Adrenal gland (tissue), 9 donors: ENCODE measurements at regions not wholly inside any gene's neighbourhood (a gene's known extent, or its start where the extent isn't known, plus 50 kb on each side); places are given as distances from the start of the nearest gene placed in this dataset.

ENCODE experiments used
- DNase-seq, 7 donors: peaks; one replicate each; pipeline ENCODE4 v3.0.0-alpha.2; 2019 to 2020
- H3K27ac ChIP-seq, 5 donors: fragments of 200-600 bp; sonication (generic) in 4 of 5; 1 replicate in 3 of 5; 2 replicates in 2 of 5; pipeline versions ENCODE4 v1.5.1 to v1.8.0; 2016 to 2020; ENCODE audit warnings: mild to moderate bottlenecking in 1 of 5
- H3K27me3 ChIP-seq: fragments of 200-600 bp; 2 replicates; pipeline ENCODE4 v1.8.0; 2021
- H3K36me3 ChIP-seq, 2 donors: fragments of 200-600 bp; replicated peaks in 1 of 2; 1 replicate in 1 of 2; 2 replicates in 1 of 2; pipeline versions ENCODE4 v1.5.1 to v1.8.0; 2018 to 2022
- H3K4me1 ChIP-seq, 2 donors: fragments of 200-600 bp; replicated peaks in 1 of 2; 1 replicate in 1 of 2; 2 replicates in 1 of 2; pipeline versions ENCODE4 v1.5.1 to v1.8.0; 2018 to 2021
- H3K4me3 ChIP-seq, 4 donors: fragments of 200-600 bp; sonication (generic) in 3 of 4; one replicate each; pipeline ENCODE4 v1.5.1; 2016 to 2018
- H3K9me3 ChIP-seq, 3 donors: fragments of 200-600 bp; sonication (generic) in 1 of 3; replicated peaks in 1 of 3; 1 replicate in 2 of 3; 2 replicates in 1 of 3; pipeline versions ENCODE4 v1.5.1 to v1.8.0; 2016 to 2021
- POLR2A ChIP-seq, 2 donors: fragments of 450-650 bp; IDR thresholded peaks; one replicate each; pipeline ENCODE4 v1.6.1; 2017; ENCODE audit warnings: antibody characterized with exemption in 2 of 2, mild to moderate bottlenecking in 2 of 2, moderate library complexity in 1 of 2
- WGBS, 4 donors: extraction: QIAGEN DNeasy Blood & Tissue Kit in 2 of 4; methylation state at CpG; one replicate each; pipeline versions ENCODE4 v1.1.5 to v1.1.7; 2013 to 2017; 5-methylcytosine and 5-hydroxymethylcytosine counted together
- intact Hi-C, 2 donors: fragments of 100-400 bp; cut with DNase I; formaldehyde crosslinking; loops; one replicate each; pipeline versions ENCODE4 v1.14.1 to v1.15.0; 2022 to 2023
- TF ChIP-seq, protein P1 (sequence below), 6 experiments: fragments of 450-650 bp in 4 of 6; fragments of 200-600 bp in 2 of 6; sonication (generic) in 1 of 6; IDR thresholded peaks; 1 replicate in 5 of 6; 2 replicates in 1 of 6; pipeline versions ENCODE4 v1.5.1 to v1.8.0; 2016 to 2021; ENCODE audit warnings: antibody characterized with exemption in 6 of 6, mild to moderate bottlenecking in 2 of 6, moderate library complexity in 1 of 6
- donor health status: healthy with polysubstance abuse.
- donor health status: Bipolar disorder and iron deficiency.
- donor health status: DM: yes; HTN: yes; CAD: no.
- donor health status: DM: no; HTN: no; CAD: no.
- donor health status: DM: no; HTN: no; CAD: no.

GRCh38 chr15:62421289-62421688 is 256.2 kb upstream of the C2CD4B start:
- no peak overlapping the region for H3K27ac ChIP-seq
- no peaks in the 10 kb centered on the region for H3K27me3 ChIP-seq
- WGBS, 4 donors, result 95 to 99% (median 96%) methylated on average over 3 of the region's 3 CpGs

GRCh38 chr15:62426387-62426956 is 261.4 kb upstream of the C2CD4B start:
- H3K9me3 ChIP-seq, result no peaks in the 10 kb centered on the region
- DNase-seq, result no peak
- intact Hi-C loops, result no loop called here
- TF ChIP-seq, protein P1, sequence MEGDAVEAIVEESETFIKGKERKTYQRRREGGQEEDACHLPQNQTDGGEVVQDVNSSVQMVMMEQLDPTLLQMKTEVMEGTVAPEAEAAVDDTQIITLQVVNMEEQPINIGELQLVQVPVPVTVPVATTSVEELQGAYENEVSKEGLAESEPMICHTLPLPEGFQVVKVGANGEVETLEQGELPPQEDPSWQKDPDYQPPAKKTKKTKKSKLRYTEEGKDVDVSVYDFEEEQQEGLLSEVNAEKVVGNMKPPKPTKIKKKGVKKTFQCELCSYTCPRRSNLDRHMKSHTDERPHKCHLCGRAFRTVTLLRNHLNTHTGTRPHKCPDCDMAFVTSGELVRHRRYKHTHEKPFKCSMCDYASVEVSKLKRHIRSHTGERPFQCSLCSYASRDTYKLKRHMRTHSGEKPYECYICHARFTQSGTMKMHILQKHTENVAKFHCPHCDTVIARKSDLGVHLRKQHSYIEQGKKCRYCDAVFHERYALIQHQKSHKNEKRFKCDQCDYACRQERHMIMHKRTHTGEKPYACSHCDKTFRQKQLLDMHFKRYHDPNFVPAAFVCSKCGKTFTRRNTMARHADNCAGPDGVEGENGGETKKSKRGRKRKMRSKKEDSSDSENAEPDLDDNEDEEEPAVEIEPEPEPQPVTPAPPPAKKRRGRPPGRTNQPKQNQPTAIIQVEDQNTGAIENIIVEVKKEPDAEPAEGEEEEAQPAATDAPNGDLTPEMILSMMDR (IDR thresholded peaks at IDR 0.05), result no peak
- TF ChIP-seq POLR2A (IDR thresholded peaks at IDR 0.05), result no peak
- no peak overlapping the region for H3K4me3 ChIP-seq
- no peak overlapping the region for H3K27ac ChIP-seq
- WGBS, 4 donors, result 76 to 92% (median 86%) methylated on average over 2 to 4 of the region's 4 CpGs
- no peaks in the 10 kb centered on the region for H3K27me3 ChIP-seq
- H3K4me1 ChIP-seq, result no peaks in the 10 kb centered on the region
- no peaks in the 10 kb centered on the region for H3K36me3 ChIP-seq

More at GRCh38 chr15:62421289-62421688, 256.2 kb upstream of the C2CD4B start:
- Histone ChIP-seq H3K4me3 (no peak overlapping the region), H3K4me1 (peaks cover 0 to 4% of the 10 kb centered on the region in 2 donors), H3K9me3 (no peaks in the 10 kb centered on the region), H3K36me3 (no peaks in the 10 kb centered on the region)
- intact Hi-C loops, result no loop called here
- TF ChIP-seq, protein P1 (IDR thresholded peaks at IDR 0.05), result no peak
- no peak for TF ChIP-seq POLR2A (IDR thresholded peaks at IDR 0.05)
- no peak for DNase-seq

GRCh38 chr15:62428259-62428658 is 263.2 kb upstream of the C2CD4B start:
- Histone ChIP-seq H3K4me3 (no peak overlapping the region), H3K27me3 (no peaks in the 10 kb centered on the region), H3K4me1 (no peaks in the 10 kb centered on the region), H3K9me3 (no peaks in the 10 kb centered on the region), H3K27ac (no peak overlapping the region), H3K36me3 (no peaks in the 10 kb centered on the region)
- DNase-seq, result no peak
- TF ChIP-seq POLR2A (IDR thresholded peaks at IDR 0.05), result no peak
- TF ChIP-seq, protein P1 (IDR thresholded peaks at IDR 0.05), result no peak
- intact Hi-C loops, result no loop called here
- WGBS, 4 donors, result 93 to 96% (median 94%) methylated on average over 8 of the region's 8 CpGs

DNA sequence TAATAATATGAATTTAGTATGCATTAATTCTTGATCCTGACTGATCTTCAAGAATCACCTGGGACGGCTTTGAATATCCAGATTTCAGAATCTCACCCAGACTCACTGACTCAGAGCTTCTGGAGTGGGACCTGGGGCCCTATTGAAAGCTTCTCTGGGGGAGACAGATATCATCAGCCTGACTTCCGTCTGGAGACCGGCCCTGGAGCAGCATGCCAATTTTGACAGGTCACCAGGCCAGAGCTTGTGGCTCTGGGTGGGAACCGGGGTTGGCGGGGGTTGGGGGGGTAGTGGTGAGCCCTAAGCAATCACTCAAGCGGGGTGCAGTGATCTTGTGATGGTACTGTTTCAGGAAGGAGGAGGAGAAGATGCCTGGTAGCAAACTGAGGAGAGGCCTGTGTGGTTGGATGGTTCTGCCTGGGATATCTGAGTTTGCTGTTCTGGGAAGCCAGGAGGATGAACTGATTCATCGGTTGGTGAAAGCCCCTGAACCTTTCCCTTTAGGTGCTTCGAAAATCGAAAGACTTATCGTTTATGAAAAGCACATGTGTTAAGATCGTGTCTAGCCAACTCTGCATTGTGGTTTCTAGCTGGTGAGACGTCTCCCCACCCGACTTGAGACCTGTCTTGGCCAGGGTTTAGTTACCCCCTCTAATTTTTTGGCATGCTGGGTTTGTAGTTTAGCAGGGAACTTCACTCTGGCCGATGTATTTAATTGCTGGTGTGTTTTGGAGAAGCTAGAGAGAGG is 263.9 kb upstream of the C2CD4B start:
- Histone ChIP-seq H3K9me3 (no peaks in the 10 kb centered on the region), H3K4me3 (no peak overlapping the region), H3K27ac (no peak overlapping the region), H3K36me3 (no peaks in the 10 kb centered on the region), H3K4me1 (no peaks in the 10 kb centered on the region), H3K27me3 (no peaks in the 10 kb centered on the region)
- TF ChIP-seq, protein P1 (IDR thresholded peaks at IDR 0.05), result no peak
- no peak for TF ChIP-seq POLR2A (IDR thresholded peaks at IDR 0.05)
- intact Hi-C loops, result no loop called here
- DNase-seq, result no peak
- whole genome bisulfite sequencing, 4 donors, result 86 to 89% (median 87%) methylated on average over 10 to 13 of the region's 14 CpGs
